Astrocyte of the spinal cord (primary cell): ENCODE measurements at regions not wholly inside any gene's neighbourhood (a gene's known extent, or its start where the extent isn't known, plus 50 kb on each side); places are given as distances from the start of the nearest gene placed in this dataset.

Source experiments
- DNase-seq: peaks from one replicate; pipeline ENCODE4 v3.0.0; 2011; ENCODE audit warnings: low read depth, low spot score
- H3K4me3 ChIP-seq: 2 replicates; pipeline ENCODE4 v1.5.1; 2011; ENCODE audit warnings: low read depth, mild to moderate bottlenecking, low read length, moderate library complexity
- in situ Hi-C: cut with HindIII; loops from 2 replicates; pipeline ENCODE4 v1.10.0; 2017; ENCODE audit warnings: low sequenced_read_pairs
- TF ChIP-seq, protein P1 (sequence below): IDR thresholded peaks from 2 replicates; pipeline ENCODE4 v1.5.1; 2012; ENCODE audit warnings: low read depth, mild to moderate bottlenecking, low read length, inconsistent platforms

DNA sequence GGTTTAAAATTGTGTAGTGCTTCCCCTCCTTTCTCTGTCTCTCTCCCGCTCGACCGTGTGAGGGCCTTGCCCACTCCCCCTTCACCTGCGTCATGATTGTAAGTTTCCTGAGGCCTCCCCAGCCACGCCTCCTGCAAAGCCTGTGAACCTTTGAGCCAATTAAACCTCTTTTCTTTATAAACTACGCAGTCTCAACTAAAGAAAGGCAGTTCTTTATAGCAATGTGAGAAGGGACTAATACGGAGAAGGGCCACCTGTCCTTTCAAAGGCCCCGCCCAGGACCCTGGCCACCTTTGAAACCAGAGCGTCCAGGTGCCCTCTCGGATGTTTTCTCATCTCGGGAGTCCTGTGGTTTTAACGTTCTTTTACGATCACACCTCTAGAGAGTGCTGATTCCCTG, 741.5 kb downstream of the BRD1 start:
- no peak for DNase-seq
- TF ChIP-seq, protein P1, sequence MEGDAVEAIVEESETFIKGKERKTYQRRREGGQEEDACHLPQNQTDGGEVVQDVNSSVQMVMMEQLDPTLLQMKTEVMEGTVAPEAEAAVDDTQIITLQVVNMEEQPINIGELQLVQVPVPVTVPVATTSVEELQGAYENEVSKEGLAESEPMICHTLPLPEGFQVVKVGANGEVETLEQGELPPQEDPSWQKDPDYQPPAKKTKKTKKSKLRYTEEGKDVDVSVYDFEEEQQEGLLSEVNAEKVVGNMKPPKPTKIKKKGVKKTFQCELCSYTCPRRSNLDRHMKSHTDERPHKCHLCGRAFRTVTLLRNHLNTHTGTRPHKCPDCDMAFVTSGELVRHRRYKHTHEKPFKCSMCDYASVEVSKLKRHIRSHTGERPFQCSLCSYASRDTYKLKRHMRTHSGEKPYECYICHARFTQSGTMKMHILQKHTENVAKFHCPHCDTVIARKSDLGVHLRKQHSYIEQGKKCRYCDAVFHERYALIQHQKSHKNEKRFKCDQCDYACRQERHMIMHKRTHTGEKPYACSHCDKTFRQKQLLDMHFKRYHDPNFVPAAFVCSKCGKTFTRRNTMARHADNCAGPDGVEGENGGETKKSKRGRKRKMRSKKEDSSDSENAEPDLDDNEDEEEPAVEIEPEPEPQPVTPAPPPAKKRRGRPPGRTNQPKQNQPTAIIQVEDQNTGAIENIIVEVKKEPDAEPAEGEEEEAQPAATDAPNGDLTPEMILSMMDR, result no peak
- H3K4me3 ChIP-seq, result no peak overlapping the region
- in situ Hi-C loops, result no loop called here

DNA sequence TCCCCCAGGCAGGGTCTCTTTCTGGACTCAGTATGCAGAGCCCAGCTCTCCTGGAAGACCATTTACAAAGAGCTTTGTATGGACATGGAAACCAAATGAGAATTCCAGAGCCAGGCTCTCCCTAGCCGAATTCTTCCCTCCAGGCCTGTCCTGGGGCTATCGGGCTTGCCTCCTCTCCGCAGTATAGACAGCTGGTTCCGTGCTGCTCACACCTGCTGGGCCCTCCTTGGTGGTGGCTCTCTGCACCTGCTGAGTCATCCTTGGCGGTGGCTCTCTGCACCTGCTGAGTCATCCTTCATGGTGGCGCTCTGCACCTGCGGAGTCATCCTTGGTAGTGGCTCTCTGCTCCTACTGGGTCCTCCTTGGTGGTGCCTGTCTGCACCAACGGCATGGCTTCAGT, 743.5 kb downstream of the BRD1 start:
- DNase-seq, result no peak
- H3K4me3 ChIP-seq, result no peak overlapping the region
- in situ Hi-C loops, result no loop called here
- TF ChIP-seq, protein P1, result no peak

DNA sequence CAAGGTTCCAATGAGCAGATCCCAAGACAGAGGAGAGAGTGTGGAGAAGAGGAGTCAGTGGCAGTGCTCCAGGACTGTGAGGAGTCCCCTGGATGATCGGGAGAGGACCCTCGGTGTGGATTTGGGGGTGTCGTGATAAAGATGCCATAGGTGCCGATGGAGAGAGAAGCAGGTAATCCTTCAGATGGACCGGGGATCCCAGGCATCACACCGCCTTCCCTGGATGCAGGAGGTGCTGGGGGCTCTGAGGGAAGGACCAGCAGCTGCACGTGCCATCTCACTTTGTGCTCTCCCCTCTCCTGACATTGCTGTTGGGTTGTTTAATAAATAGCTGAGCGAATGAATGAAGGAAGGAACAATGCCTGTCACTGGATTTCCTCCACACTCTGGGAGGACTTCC, 744.1 kb downstream of the BRD1 start:
- TF ChIP-seq, protein P1, result no peak
- no peak overlapping the region for H3K4me3 ChIP-seq
- in situ Hi-C loops, result no loop called here
- DNase-seq, result no peak

DNA sequence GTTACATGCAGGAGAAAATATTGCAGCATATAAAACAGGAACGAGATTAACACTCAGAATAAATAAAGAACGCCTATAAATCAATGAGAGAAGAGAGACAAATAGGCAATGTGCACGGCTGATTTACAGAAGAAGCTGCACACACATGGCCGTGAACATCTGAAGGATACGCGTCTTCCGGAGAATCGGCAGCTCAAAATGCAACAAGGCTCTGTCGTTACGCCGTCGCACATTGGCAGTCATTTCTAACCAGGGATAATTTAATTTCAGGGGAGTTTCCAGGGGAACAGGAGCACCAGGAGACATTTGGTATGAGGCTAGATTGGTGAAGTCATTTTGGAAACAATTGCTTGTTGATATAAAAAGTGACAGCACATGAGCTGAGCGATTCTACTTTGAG, 745.2 kb downstream of the BRD1 start:
- H3K4me3 ChIP-seq, result no peak overlapping the region
- DNase-seq, result no peak
- in situ Hi-C loops, result no loop called here
- TF ChIP-seq, protein P1, result no peak

DNA sequence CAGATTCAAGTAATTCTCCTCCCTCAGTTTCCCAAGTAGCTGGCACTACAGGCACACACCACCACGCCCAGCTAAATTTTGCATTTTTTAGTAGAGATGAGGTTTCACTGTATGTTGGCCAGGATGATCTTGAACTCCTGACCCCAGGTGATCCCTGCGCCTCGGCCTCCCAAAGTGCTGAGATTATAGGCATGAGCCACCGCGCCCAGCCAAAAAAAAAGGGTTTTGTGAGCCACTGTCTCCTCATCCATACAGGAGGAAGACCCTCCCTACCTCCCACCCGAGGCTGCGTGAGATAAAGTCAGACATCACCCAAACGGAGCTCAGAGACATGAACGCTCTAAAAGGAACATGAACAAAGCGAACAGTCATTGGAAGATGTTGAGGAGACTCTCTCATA, 745.7 kb downstream of the BRD1 start:
- in situ Hi-C loops, result no loop called here
- no peak for DNase-seq
- TF ChIP-seq, protein P1, result no peak
- no peak overlapping the region for H3K4me3 ChIP-seq

DNA sequence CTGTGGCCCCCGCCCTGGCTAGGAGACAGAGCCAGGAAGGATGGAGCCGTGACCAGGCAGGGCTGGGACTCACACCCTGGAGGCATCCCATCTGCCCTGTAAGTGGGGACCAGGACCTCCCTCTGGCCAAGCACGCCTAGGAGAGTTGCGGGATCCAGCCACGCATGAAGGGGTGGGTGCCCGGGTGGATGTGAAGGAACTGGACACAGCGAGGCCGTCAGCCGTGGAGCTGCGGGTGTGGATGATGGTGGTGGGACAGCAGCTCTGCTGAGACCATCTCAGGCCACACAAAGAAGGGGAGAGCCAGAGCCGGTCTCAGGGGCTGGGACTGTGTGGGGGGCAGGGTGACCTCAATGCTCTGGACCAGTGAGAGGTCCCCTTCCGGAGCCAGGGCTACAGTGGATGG, 746.4 kb downstream of the BRD1 start:
- in situ Hi-C loops, result no loop called here
- H3K4me3 ChIP-seq, result no peak overlapping the region
- no peak for DNase-seq
- TF ChIP-seq, protein P1, result no peak

DNA sequence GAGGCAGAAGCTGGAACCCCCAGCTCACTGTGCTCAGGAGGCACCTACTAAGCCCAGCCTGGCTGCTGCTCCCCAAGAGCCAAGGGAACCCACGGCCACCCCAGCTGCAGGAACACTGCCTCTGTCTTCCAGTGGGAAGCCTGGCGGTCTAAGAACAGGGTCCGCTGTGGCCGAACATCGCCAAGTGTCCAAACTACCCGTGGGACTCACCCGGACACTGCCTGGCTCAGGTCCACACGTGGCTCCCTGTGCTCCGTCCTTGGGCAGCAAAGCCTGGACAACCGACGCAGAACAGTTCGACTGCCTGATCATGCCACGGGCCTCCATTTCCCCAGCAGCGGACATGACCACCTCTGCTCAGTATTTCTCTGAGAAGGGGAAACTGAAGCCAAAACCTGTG, 747.0 kb downstream of the BRD1 start:
- in situ Hi-C loops, result no loop called here
- TF ChIP-seq, protein P1, result no peak
- no peak for DNase-seq
- no peak overlapping the region for H3K4me3 ChIP-seq
